A549 (cell line): ENCODE measurements at regions not wholly inside any gene's neighbourhood (a gene's known extent, or its start where the extent isn't known, plus 50 kb on each side); places are given as distances from the start of the nearest gene placed in this dataset.

Experiments
- BCL3 ChIP-seq: fragments of >200 bp; sonication (Bioruptor Twin); formaldehyde crosslinking; IDR thresholded peaks from 3 replicates; pipeline ENCODE4 v1.6.1; 2016
- FOSB ChIP-seq: fragments of 250-450 bp; sonication (Bioruptor Pico); IDR thresholded peaks from 2 replicates; pipeline ENCODE4 v1.5.0; 2020; ENCODE audit warnings: mild to moderate bottlenecking, moderate library complexity
- HMGXB4 ChIP-seq: fragments of 250-450 bp; sonication (Bioruptor Pico); IDR thresholded peaks from 2 replicates; pipeline ENCODE4 v1.5.0; 2021; ENCODE audit warnings: mild to moderate bottlenecking, moderate library complexity, borderline replicate concordance
- MAFK ChIP-seq: fragments of 450-650 bp; IDR thresholded peaks from 2 replicates; pipeline ENCODE4 v1.6.1; 2014; ENCODE audit not compliant: partially characterized antibody
- POLR2A ChIP-seq: IDR thresholded peaks from 2 replicates; pipeline ENCODE4 v1.6.1; 2012; ENCODE audit warnings: mild to moderate bottlenecking, low read length
- ZC3H11A ChIP-seq: fragments of 450-650 bp; IDR thresholded peaks from 2 replicates; pipeline ENCODE4 v1.6.1; 2014; ENCODE audit warnings: antibody characterized with exemption, mild to moderate bottlenecking
- TF ChIP-seq, protein P1 (sequence below): fragments of >200 bp; sonication (Bioruptor Twin); formaldehyde crosslinking; IDR thresholded peaks from 3 replicates; pipeline ENCODE4 v1.5.1; 2016
- TF ChIP-seq, protein P2 (sequence below): fragments of 450-650 bp; IDR thresholded peaks from 2 replicates; pipeline ENCODE4 v1.6.1; 2014; ENCODE audit warnings: antibody characterized with exemption

DNA sequence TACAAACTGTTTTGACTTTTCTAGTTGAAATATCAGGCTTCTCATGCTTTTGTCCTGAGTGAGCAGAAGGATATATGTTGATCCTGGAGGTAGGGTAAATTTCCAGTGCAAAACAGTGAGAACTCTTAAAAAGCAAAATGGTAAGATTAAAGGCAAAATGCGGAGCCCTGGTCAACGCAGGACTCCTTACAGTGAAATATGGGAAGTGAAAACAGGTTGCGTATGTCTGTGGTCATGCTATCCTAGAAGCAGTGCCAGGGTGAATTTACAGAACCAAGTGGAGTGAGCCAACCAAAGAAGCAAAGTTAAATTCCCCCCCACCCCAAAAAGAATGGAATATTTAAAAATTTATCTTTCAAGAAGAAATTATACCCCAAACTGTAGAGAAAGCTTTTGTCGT, 256.4 kb downstream of the NR2F2 start:
- TF ChIP-seq, protein P1, sequence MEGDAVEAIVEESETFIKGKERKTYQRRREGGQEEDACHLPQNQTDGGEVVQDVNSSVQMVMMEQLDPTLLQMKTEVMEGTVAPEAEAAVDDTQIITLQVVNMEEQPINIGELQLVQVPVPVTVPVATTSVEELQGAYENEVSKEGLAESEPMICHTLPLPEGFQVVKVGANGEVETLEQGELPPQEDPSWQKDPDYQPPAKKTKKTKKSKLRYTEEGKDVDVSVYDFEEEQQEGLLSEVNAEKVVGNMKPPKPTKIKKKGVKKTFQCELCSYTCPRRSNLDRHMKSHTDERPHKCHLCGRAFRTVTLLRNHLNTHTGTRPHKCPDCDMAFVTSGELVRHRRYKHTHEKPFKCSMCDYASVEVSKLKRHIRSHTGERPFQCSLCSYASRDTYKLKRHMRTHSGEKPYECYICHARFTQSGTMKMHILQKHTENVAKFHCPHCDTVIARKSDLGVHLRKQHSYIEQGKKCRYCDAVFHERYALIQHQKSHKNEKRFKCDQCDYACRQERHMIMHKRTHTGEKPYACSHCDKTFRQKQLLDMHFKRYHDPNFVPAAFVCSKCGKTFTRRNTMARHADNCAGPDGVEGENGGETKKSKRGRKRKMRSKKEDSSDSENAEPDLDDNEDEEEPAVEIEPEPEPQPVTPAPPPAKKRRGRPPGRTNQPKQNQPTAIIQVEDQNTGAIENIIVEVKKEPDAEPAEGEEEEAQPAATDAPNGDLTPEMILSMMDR = no peak
- TF ChIP-seq MAFK (no peak), FOSB (CRISPR knock-in tag) (no peak), POLR2A (no peak), HMGXB4 (no peak), ZC3H11A (no peak), BCL3 (no peak)
- TF ChIP-seq, protein P2, sequence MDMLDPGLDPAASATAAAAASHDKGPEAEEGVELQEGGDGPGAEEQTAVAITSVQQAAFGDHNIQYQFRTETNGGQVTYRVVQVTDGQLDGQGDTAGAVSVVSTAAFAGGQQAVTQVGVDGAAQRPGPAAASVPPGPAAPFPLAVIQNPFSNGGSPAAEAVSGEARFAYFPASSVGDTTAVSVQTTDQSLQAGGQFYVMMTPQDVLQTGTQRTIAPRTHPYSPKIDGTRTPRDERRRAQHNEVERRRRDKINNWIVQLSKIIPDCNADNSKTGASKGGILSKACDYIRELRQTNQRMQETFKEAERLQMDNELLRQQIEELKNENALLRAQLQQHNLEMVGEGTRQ = no peak
